Esophagus squamous epithelium (tissue), 4 donors: ENCODE measurements at regions not wholly inside any gene's neighbourhood (a gene's known extent, or its start where the extent isn't known, plus 50 kb on each side); places are given as distances from the start of the nearest gene placed in this dataset.

Experiments
- POLR2A ChIP-seq, 4 donors: fragments of 450-650 bp; IDR thresholded peaks; one replicate each; pipeline ENCODE4 v1.6.1; 2017; ENCODE audit warnings: antibody characterized with exemption in 4 of 4, mild to moderate bottlenecking in 4 of 4, moderate library complexity in 3 of 4
- TF ChIP-seq, protein P1 (sequence below), 6 experiments: fragments of 450-650 bp in 4 of 6; fragments of 200-600 bp in 2 of 6; sonication (generic) in 2 of 6; IDR thresholded peaks; one replicate each; pipeline ENCODE4 v1.5.1; 2016 to 2019; ENCODE audit warnings: antibody characterized with exemption in 6 of 6, mild to moderate bottlenecking in 4 of 6, moderate library complexity in 4 of 6

DNA sequence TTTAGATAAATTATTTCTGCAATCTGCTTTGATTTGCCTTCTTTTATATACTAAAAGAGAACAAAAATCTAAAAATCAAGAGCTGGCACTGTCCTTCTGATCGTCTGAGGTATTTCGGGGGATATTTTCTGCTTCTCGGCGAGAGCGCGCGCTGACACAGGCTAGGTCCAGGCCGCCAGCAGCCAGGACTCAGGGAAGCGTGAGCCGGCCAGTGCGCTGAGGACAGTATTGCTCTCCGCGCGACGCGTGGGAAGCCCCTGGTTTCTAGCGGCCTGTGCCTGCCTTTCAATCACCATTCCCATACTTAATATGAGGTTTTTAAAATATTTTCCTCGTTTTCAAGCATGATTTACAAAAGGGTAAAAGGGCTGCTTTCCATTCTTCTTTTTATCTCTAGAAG, 307.3 kb upstream of the IRX1 start:
- TF ChIP-seq, protein P1, sequence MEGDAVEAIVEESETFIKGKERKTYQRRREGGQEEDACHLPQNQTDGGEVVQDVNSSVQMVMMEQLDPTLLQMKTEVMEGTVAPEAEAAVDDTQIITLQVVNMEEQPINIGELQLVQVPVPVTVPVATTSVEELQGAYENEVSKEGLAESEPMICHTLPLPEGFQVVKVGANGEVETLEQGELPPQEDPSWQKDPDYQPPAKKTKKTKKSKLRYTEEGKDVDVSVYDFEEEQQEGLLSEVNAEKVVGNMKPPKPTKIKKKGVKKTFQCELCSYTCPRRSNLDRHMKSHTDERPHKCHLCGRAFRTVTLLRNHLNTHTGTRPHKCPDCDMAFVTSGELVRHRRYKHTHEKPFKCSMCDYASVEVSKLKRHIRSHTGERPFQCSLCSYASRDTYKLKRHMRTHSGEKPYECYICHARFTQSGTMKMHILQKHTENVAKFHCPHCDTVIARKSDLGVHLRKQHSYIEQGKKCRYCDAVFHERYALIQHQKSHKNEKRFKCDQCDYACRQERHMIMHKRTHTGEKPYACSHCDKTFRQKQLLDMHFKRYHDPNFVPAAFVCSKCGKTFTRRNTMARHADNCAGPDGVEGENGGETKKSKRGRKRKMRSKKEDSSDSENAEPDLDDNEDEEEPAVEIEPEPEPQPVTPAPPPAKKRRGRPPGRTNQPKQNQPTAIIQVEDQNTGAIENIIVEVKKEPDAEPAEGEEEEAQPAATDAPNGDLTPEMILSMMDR (IDR thresholded peaks at IDR 0.05): no peak
- TF ChIP-seq POLR2A (IDR thresholded peaks at IDR 0.05): no peak
